Right lobe of liver (tissue), 6 donors: ENCODE measurements at regions not wholly inside any gene's neighbourhood (a gene's known extent, or its start where the extent isn't known, plus 50 kb on each side); places are given as distances from the start of the nearest gene placed in this dataset.
"Not testable (repeated sequence)": the region's sequence is repeated elsewhere in the genome, so short reads cannot be mapped to it uniquely, and the experiment has no call there.

Source experiments
- ATAC-seq, 4 donors: fragments of 200-7000 bp; cut with Tn5 transposase; one replicate each; pipeline ENCODE4 v1.9.1; 2020; ENCODE audit warnings: mild to moderate bottlenecking in 4 of 4, moderate library complexity in 4 of 4
- DNase-seq, 3 donors: peaks; one replicate each; pipeline ENCODE4 v3.0.0-alpha.2; 2020
- H3K27ac ChIP-seq, 3 donors: fragments of 200-600 bp; one replicate each; pipeline ENCODE4 v1.8.0; 2022
- H3K27me3 ChIP-seq, 2 donors: fragments of 200-600 bp; one replicate each; pipeline ENCODE4 v1.8.0; 2022
- H3K36me3 ChIP-seq, 4 donors: fragments of 200-600 bp; sonication (generic) in 1 of 4; one replicate each; pipeline versions ENCODE4 v1.5.1 to v1.8.0; 2017 to 2022; ENCODE audit warnings: control low read depth in 1 of 4
- H3K4me1 ChIP-seq, 4 donors: fragments of 200-600 bp; sonication (generic) in 1 of 4; one replicate each; pipeline versions ENCODE4 v1.5.1 to v1.8.0; 2017 to 2022; ENCODE audit warnings: control low read depth in 1 of 4
- H3K4me3 ChIP-seq, 3 donors: fragments of 200-600 bp; one replicate each; pipeline ENCODE4 v1.8.0; 2022
- H3K9me3 ChIP-seq, 4 donors: fragments of 200-600 bp; sonication (generic) in 1 of 4; one replicate each; pipeline versions ENCODE4 v1.5.1 to v1.8.0; 2017 to 2022; ENCODE audit warnings: control low read depth in 1 of 4
- POLR2A ChIP-seq: fragments of 450-650 bp; IDR thresholded peaks from one replicate; pipeline ENCODE4 v1.6.1; 2017; ENCODE audit warnings: antibody characterized with exemption, mild to moderate bottlenecking
- WGBS: methylation state at CpG from one replicate; pipeline ENCODE4 v1.1.6; 2018; ENCODE audit warnings: low coverage, low lambda C conversion rate; ENCODE audit not compliant: insufficient coverage; ENCODE audit errors: missing lambda C conversion rate; 5-methylcytosine and 5-hydroxymethylcytosine counted together
- intact Hi-C, 2 donors: fragments of 100-400 bp; cut with DNase I; formaldehyde crosslinking; loops; one replicate each; pipeline versions ENCODE4 v1.11.2 to v1.14.1; 2022
- TF ChIP-seq, protein P1 (sequence below), 4 donors: fragments of 200-600 bp in 3 of 4; fragments of 450-650 bp in 1 of 4; IDR thresholded peaks; one replicate each; pipeline versions ENCODE4 v1.5.1 to v1.8.0; 2016 to 2022; ENCODE audit warnings: antibody characterized with exemption in 4 of 4, mild to moderate bottlenecking in 2 of 4
- donor health status: DM: no; HTN: yes; CAD: no.
- donor health status: DM: no; HTN: no; CAD: no.
- donor health status: DM: no; HTN: no; CAD: no.
- donor health status: DM: no; HTN: yes; CAD: no.
- donor health status: DM: no; HTN: yes; CAD: no.

DNA sequence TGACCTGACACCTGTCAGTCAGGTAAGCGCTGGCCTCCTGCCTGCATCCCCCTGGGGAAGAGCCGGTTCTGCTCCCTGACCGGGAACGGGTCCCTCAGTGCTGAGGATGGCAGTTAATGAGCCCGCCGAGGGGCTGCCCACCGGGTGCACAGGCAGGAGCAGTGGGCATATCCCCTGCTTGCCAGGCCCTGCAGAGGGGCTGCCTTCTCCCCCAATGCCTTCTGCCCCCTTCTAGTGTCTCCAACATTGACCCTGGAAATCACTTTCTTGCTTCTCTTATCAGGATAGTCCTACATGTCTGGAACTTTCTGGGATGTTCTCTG, 388.5 kb downstream of the SEC14L1 start:
- ATAC-seq (no peak), DNase-seq (no peak)
- no peak overlapping the region for H3K27ac ChIP-seq
- no peak overlapping the region for H3K4me3 ChIP-seq
- TF ChIP-seq, protein P1, sequence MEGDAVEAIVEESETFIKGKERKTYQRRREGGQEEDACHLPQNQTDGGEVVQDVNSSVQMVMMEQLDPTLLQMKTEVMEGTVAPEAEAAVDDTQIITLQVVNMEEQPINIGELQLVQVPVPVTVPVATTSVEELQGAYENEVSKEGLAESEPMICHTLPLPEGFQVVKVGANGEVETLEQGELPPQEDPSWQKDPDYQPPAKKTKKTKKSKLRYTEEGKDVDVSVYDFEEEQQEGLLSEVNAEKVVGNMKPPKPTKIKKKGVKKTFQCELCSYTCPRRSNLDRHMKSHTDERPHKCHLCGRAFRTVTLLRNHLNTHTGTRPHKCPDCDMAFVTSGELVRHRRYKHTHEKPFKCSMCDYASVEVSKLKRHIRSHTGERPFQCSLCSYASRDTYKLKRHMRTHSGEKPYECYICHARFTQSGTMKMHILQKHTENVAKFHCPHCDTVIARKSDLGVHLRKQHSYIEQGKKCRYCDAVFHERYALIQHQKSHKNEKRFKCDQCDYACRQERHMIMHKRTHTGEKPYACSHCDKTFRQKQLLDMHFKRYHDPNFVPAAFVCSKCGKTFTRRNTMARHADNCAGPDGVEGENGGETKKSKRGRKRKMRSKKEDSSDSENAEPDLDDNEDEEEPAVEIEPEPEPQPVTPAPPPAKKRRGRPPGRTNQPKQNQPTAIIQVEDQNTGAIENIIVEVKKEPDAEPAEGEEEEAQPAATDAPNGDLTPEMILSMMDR (IDR thresholded peaks at IDR 0.05): no peak
- no peak for TF ChIP-seq POLR2A
- no peaks in the 10 kb centered on the region for H3K27me3 ChIP-seq
- intact Hi-C loops: no loop called here
- no peaks in the 10 kb centered on the region for H3K36me3 ChIP-seq
- WGBS: no CpG with 5 or more reads among the region's 7 CpGs
- no peaks in the 10 kb centered on the region for H3K9me3 ChIP-seq
- H3K4me1 ChIP-seq: no peaks in the 10 kb centered on the region

DNA sequence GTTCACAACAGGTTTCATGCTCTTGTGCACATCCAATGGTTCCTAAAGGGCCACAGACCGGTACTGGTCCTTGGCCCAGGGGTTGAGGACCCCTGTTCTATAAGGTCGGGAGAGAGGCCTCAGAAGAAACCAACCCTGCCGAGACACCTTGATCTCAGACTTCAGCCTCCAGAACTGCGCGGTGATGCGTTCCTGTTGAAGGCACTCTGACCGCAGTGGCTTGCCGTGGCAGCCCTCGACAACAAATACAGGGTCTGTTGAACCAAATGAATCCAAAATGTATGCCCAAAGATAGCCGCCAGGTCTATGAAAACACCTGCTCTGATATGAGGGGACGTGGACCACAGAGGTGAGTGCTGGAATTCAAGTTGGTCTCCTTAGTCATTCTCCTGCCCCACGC, 389.8 kb downstream of the SEC14L1 start:
- ATAC-seq (no peak), DNase-seq (no peak)
- Histone ChIP-seq H3K36me3 (no peaks in the 10 kb centered on the region), H3K27me3 (no peaks in the 10 kb centered on the region), H3K4me3 (no peak overlapping the region), H3K4me1 (no peaks in the 10 kb centered on the region), H3K27ac (no peak overlapping the region), H3K9me3 (no peaks in the 10 kb centered on the region)
- TF ChIP-seq, protein P1 (IDR thresholded peaks at IDR 0.05): no peak
- no peak for TF ChIP-seq POLR2A
- 92% methylated on average over 7 of the region's 12 CpGs for WGBS
- intact Hi-C loops: no loop called here

DNA sequence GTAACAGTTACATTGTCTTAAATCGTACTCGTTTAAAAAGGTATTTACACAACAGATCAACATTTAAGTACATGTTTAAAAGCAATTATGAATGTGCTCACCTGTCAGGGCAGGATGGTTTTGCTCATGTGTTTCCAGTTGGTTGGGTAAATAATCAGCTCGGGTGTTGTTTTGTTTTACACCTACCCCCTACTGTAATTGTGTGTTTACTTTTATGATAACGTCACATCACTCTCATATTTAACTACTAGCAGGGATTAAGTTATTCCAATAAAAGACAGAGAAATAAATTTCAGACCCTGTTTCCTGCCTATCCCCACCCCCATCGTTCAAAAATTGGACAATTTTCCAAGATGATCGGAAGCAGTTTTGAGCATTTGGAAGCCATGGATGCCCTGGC, 390.2 kb downstream of the SEC14L1 start:
- H3K36me3 ChIP-seq: no peaks in the 10 kb centered on the region
- no peaks in the 10 kb centered on the region for H3K4me1 ChIP-seq
- TF ChIP-seq, protein P1 (IDR thresholded peaks at IDR 0.05): no peak
- no peak for TF ChIP-seq POLR2A
- no peak overlapping the region for H3K4me3 ChIP-seq
- no peaks in the 10 kb centered on the region for H3K9me3 ChIP-seq
- no peak overlapping the region for H3K27ac ChIP-seq
- no peaks in the 10 kb centered on the region for H3K27me3 ChIP-seq
- no peak for DNase-seq
- 66% methylated on average over 6 of the region's 6 CpGs for WGBS
- intact Hi-C loops: no loop called here
- no peak for ATAC-seq

DNA sequence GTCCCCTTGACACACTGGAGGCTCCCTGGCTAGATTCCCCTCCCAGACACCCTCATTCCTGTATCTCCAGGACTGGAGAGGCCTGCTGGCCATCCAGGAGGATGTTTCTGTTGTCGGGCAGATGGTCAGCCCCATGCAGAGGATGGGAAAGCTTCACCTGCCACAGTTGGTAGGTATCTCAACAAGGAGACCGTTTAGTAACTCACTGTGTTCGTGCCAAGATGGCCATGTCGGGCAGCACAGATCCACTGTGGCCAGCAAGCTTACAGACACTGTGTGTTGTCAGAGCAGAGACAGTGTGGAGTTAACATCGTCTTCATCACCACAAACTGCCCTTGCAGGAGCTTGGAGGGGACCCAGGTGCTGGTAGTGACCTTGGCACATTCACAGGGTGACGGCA, 390.9 kb downstream of the SEC14L1 start:
- no peak overlapping the region for H3K4me3 ChIP-seq
- H3K36me3 ChIP-seq: no peaks in the 10 kb centered on the region
- WGBS: 74% methylated on average over 3 of the region's 6 CpGs
- no peak for ATAC-seq
- no peaks in the 10 kb centered on the region for H3K4me1 ChIP-seq
- H3K9me3 ChIP-seq: no peaks in the 10 kb centered on the region
- TF ChIP-seq, protein P1 (IDR thresholded peaks at IDR 0.05): no peak
- no peak for TF ChIP-seq POLR2A
- intact Hi-C loops: no loop called here
- H3K27me3 ChIP-seq: no peaks in the 10 kb centered on the region
- no peak for DNase-seq
- H3K27ac ChIP-seq: no peak overlapping the region

GRCh38 chr17:77533697-77534096, 392.9 kb downstream of the SEC14L1 start:
- H3K27me3 ChIP-seq, H3K4me1 ChIP-seq, DNase-seq, ATAC-seq, intact Hi-C loops, H3K9me3 ChIP-seq, H3K27ac ChIP-seq, H3K36me3 ChIP-seq, H3K4me3 ChIP-seq: not testable (repeated sequence)
- WGBS: 58% methylated on average over 5 of the region's 6 CpGs
